ENCODE measurements at regions not wholly inside any gene's neighbourhood (a gene's known extent, or its start where the extent isn't known, plus 50 kb on each side); places are given as distances from the start of the nearest gene placed in this dataset.

- H3K36me3 ChIP-seq (ENCODE audit: control insufficient read depth in 4 of 4, insufficient read depth in 4 of 4, low read length in 4 of 4), result no peaks in the 10 kb centered on the region
- H3K27me3 ChIP-seq (ENCODE audit: control insufficient read depth in 3 of 3, insufficient read depth in 3 of 3, low read length in 2 of 3), result no peaks in the 10 kb centered on the region
- DNase-seq, result no peak
- no peaks in the 10 kb centered on the region for H3K4me1 ChIP-seq (ENCODE audit: control insufficient read depth in 5 of 5, insufficient read depth in 5 of 5, low read length in 5 of 5)
- no peak overlapping the region for H3K4me3 ChIP-seq
- whole genome bisulfite sequencing, 2 donors, result 87 to 89% methylated on average over 7 of the region's 7 CpGs
- no peak overlapping the region for H3K27ac ChIP-seq (ENCODE audit: low read depth in 1 of 2, low read length in 1 of 2)
- ATAC-seq (ENCODE audit: insufficient read depth, low FRiP score), result no peak
- no peak for TF ChIP-seq CTCF (IDR thresholded peaks at IDR 0.05; ENCODE audit: control extremely low read depth, extremely low read depth)
- H3K9me3 ChIP-seq (ENCODE audit: control insufficient read depth in 4 of 4, insufficient read depth in 3 of 4, low read length in 3 of 4), result no peaks in the 10 kb centered on the region
- no peak overlapping the region for H3K9ac ChIP-seq (ENCODE audit: insufficient read depth in 1 of 2, low read length in 2 of 2)
Observed at GRCh38 chr12:13583630-13584029, 387.1 kb downstream of the EMP1 start.

- Histone ChIP-seq H3K27ac (ENCODE audit: low read depth in 1 of 2, low read length in 1 of 2) (no peak overlapping the region), H3K9me3 (ENCODE audit: control insufficient read depth in 4 of 4, insufficient read depth in 3 of 4, low read length in 3 of 4) (no peaks in the 10 kb centered on the region), H3K36me3 (ENCODE audit: control insufficient read depth in 4 of 4, insufficient read depth in 4 of 4, low read length in 4 of 4) (no peaks in the 10 kb centered on the region), H3K9ac (ENCODE audit: insufficient read depth in 1 of 2, low read length in 2 of 2) (no peak overlapping the region), H3K4me1 (ENCODE audit: control insufficient read depth in 5 of 5, insufficient read depth in 5 of 5, low read length in 5 of 5) (no peaks in the 10 kb centered on the region), H3K27me3 (ENCODE audit: control insufficient read depth in 3 of 3, insufficient read depth in 3 of 3, low read length in 2 of 3) (no peaks in the 10 kb centered on the region), H3K4me3 (no peak overlapping the region)
- WGBS, 2 donors, result 36 to 46% methylated on average over 4 of the region's 4 CpGs
- no peak for TF ChIP-seq CTCF (IDR thresholded peaks at IDR 0.05; ENCODE audit: control extremely low read depth, extremely low read depth)
- ATAC-seq (ENCODE audit: insufficient read depth, low FRiP score) (no peak), DNase-seq (no peak)
Observed at GRCh38 chr12:13582421-13582820, 385.9 kb downstream of the EMP1 start.

- DNase-seq (no peak), ATAC-seq (ENCODE audit: insufficient read depth, low FRiP score) (no peak)
- Histone ChIP-seq H3K27me3 (ENCODE audit: control insufficient read depth in 3 of 3, insufficient read depth in 3 of 3, low read length in 2 of 3) (no peaks in the 10 kb centered on the region), H3K9ac (ENCODE audit: insufficient read depth in 1 of 2, low read length in 2 of 2) (no peak overlapping the region), H3K4me3 (no peak overlapping the region), H3K9me3 (ENCODE audit: control insufficient read depth in 4 of 4, insufficient read depth in 3 of 4, low read length in 3 of 4) (no peaks in the 10 kb centered on the region), H3K4me1 (ENCODE audit: control insufficient read depth in 5 of 5, insufficient read depth in 5 of 5, low read length in 5 of 5) (no peaks in the 10 kb centered on the region), H3K36me3 (ENCODE audit: control insufficient read depth in 4 of 4, insufficient read depth in 4 of 4, low read length in 4 of 4) (no peaks in the 10 kb centered on the region), H3K27ac (ENCODE audit: low read depth in 1 of 2, low read length in 1 of 2) (no peak overlapping the region)
- no peak for TF ChIP-seq CTCF (IDR thresholded peaks at IDR 0.05; ENCODE audit: control extremely low read depth, extremely low read depth)
Observed at GRCh38 chr12:13581031-13581430, 384.5 kb downstream of the EMP1 start.

- ATAC-seq (ENCODE audit: insufficient read depth, low FRiP score), result no peak
- H3K27ac ChIP-seq (ENCODE audit: low read depth in 1 of 2, low read length in 1 of 2), result no peak overlapping the region
- H3K9me3 ChIP-seq (ENCODE audit: control insufficient read depth in 4 of 4, insufficient read depth in 3 of 4, low read length in 3 of 4), result no peaks in the 10 kb centered on the region
- no peak for TF ChIP-seq CTCF (IDR thresholded peaks at IDR 0.05; ENCODE audit: control extremely low read depth, extremely low read depth)
- no peak overlapping the region for H3K9ac ChIP-seq (ENCODE audit: insufficient read depth in 1 of 2, low read length in 2 of 2)
- no peaks in the 10 kb centered on the region for H3K27me3 ChIP-seq (ENCODE audit: control insufficient read depth in 3 of 3, insufficient read depth in 3 of 3, low read length in 2 of 3)
- WGBS, 2 donors, result 91 to 100% methylated on average over 1 of the region's 1 CpG
- DNase-seq, result no peak
- H3K36me3 ChIP-seq (ENCODE audit: control insufficient read depth in 4 of 4, insufficient read depth in 4 of 4, low read length in 4 of 4), result no peaks in the 10 kb centered on the region
- no peaks in the 10 kb centered on the region for H3K4me1 ChIP-seq (ENCODE audit: control insufficient read depth in 5 of 5, insufficient read depth in 5 of 5, low read length in 5 of 5)
- H3K4me3 ChIP-seq, result no peak overlapping the region
Observed at GRCh38 chr12:13580206-13580605, 383.7 kb downstream of the EMP1 start.
